Retinal pigment epithelial cell (primary cell): ENCODE measurements at regions not wholly inside any gene's neighbourhood (a gene's known extent, or its start where the extent isn't known, plus 50 kb on each side); places are given as distances from the start of the nearest gene placed in this dataset.

Experiments
- DNase-seq: peaks from one replicate; pipeline ENCODE4 v3.0.0-alpha.2; 2010; ENCODE audit warnings: low read depth
- H3K4me3 ChIP-seq: 2 replicates; pipeline ENCODE4 v1.5.1; 2011; ENCODE audit warnings: mild to moderate bottlenecking, low read length, control low read depth, moderate library complexity
- CTCF ChIP-seq: conservative IDR thresholded peaks from 2 replicates; pipeline ENCODE4 v1.5.1; 2011; ENCODE audit warnings: low read depth, low read length, control low read depth, inconsistent platforms

- no peak for DNase-seq
- no peak overlapping the region for H3K4me3 ChIP-seq
- no peak for TF ChIP-seq CTCF
Measured at GRCh38 chr16:35525979-35526590, 2066.7 kb downstream of the TP53TG3F start.

DNA sequence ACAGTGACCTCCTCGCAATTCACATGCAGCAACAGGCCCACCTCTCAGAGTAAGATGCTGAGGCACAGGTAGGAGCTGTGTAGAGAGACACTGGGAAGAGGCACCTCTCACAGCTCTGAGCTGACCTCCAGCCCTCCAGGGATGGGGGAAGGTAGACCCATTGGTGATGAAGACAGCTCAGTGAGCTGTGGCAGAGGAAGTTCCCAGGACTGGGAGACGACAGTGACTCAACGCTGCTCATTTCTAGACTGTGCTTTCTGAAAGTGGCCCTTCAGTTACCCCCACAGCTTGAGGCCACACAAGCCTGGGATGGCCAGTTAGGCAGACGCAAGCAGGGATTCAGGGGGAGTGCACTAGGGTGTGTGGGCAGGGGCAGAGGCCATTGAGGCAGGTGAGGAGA, 2073.2 kb downstream of the TP53TG3F start:
- no peak for DNase-seq
- no peak for TF ChIP-seq CTCF
- no peak overlapping the region for H3K4me3 ChIP-seq

- TF ChIP-seq CTCF, result no peak
- DNase-seq, result no peak
- H3K4me3 ChIP-seq, result no peak overlapping the region
Measured at GRCh38 chr16:35533683-35534082, 2074.3 kb downstream of the TP53TG3F start.

DNA sequence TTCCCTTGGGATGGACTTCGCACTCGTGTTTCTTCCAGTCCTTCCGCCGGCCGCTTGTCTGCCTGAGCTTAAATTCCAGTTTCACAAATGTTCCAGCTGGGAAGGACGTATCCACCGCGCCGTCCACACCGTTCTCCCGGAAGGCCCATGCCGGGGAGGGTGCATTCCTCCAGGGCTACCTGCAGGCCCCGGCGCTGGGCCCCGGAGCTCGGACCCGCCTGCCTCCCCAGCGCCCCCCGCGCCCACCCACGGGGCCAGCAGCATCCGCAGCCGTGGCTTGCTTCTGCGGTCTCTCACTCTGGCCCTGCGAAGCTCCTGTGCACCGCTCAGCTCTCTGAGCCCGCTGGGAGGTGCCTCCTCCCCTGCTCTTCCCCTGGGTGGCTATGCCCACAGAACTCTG, 2084.1 kb downstream of the TP53TG3F start:
- no peak for DNase-seq
- no peak overlapping the region for H3K4me3 ChIP-seq
- TF ChIP-seq CTCF, result no peak

DNA sequence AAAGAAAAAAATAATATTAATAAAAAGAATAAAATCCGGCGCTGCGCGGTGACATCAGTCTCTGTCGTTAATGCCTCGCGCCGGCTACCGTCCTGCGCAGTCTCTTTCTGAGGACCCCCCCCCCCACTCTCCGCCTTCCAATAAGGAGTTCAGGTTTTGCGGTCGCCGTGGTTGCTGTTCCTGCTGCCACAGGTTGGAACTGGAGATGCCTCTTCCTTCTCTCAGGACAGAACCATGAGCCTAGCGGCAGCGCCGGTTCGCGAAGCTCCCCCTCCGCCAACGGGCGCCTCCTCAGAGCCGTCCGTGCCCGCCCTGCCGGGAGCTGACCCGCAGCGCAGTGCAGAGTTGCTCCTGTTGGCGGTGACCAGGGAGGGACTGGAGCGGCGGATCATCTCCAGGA, 2093.4 kb downstream of the TP53TG3F start:
- TF ChIP-seq CTCF, result no peak
- no peak for DNase-seq

DNA sequence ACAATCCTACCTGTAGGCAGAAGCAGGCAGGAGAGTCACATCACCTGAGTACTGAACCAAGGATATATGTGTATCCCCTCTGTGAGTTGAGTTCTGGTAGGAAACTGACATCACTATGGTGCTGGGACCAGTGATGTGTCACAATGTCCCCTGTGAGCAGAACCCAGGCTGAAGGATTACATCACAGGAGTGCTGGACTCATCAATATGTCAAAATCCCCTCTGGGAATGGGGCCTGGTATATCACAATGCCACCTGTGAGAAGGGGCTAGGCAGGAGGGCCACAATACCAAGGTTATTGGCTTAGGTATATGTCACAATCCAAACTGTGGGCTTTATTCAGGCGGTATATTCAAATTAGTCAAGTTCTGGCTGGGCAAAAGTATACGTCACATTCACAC, 2098.3 kb downstream of the TP53TG3F start:
- H3K4me3 ChIP-seq, result no peak overlapping the region
- no peak for DNase-seq
- no peak for TF ChIP-seq CTCF

More for the DNA sequence above, 2093.4 kb downstream of the TP53TG3F start:
- H3K4me3 ChIP-seq, result no peak overlapping the region

- no peak for DNase-seq
- no peak for TF ChIP-seq CTCF
- no peak overlapping the region for H3K4me3 ChIP-seq
Measured at GRCh38 chr16:35559911-35560636, 2100.7 kb downstream of the TP53TG3F start.
